Ovary (tissue), 3 donors: ENCODE measurements at regions not wholly inside any gene's neighbourhood (a gene's known extent, or its start where the extent isn't known, plus 50 kb on each side); places are given as distances from the start of the nearest gene placed in this dataset.

Experiments
- POLR2A ChIP-seq: fragments of 450-650 bp; IDR thresholded peaks from one replicate; pipeline ENCODE4 v1.6.1; 2017; ENCODE audit warnings: antibody characterized with exemption, mild to moderate bottlenecking, moderate library complexity
- TF ChIP-seq, protein P1 (sequence below), 3 donors: fragments of 450-650 bp in 2 of 3; fragments of 200-600 bp in 1 of 3; IDR thresholded peaks; one replicate each; pipeline versions ENCODE4 v1.5.1 to v1.8.0; 2016 to 2022; ENCODE audit warnings: antibody characterized with exemption in 3 of 3, mild to moderate bottlenecking in 1 of 3
- donor health status: DM: no; HTN: no; CAD: no.

DNA sequence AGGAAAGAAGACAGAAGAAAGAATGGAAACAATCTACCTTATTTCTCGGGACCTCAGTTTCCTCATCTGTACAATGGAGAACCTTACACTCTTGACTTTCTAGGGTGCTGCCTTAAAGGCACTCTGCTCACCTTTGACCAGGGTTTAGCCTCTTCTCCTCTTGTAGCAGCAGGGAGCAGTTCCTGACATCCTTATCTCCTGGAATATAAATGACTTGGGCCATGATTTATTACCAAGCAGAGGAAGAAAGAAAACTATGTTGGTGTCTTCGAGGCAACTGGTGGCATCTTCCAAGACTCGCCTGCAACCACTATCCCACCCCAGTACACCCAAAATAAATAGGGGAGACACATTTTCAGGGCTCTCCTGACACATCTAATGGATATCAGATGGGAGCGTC is 314.2 kb downstream of the BUD13 start:
- TF ChIP-seq, protein P1, sequence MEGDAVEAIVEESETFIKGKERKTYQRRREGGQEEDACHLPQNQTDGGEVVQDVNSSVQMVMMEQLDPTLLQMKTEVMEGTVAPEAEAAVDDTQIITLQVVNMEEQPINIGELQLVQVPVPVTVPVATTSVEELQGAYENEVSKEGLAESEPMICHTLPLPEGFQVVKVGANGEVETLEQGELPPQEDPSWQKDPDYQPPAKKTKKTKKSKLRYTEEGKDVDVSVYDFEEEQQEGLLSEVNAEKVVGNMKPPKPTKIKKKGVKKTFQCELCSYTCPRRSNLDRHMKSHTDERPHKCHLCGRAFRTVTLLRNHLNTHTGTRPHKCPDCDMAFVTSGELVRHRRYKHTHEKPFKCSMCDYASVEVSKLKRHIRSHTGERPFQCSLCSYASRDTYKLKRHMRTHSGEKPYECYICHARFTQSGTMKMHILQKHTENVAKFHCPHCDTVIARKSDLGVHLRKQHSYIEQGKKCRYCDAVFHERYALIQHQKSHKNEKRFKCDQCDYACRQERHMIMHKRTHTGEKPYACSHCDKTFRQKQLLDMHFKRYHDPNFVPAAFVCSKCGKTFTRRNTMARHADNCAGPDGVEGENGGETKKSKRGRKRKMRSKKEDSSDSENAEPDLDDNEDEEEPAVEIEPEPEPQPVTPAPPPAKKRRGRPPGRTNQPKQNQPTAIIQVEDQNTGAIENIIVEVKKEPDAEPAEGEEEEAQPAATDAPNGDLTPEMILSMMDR (IDR thresholded peaks at IDR 0.05) = no peak
- TF ChIP-seq POLR2A = no peak
